SK-N-SH (cell line): ENCODE measurements at regions not wholly inside any gene's neighbourhood (a gene's known extent, or its start where the extent isn't known, plus 50 kb on each side); places are given as distances from the start of the nearest gene placed in this dataset.

Experiments used
- CTCF ChIA-PET: fragments of 300-600, 350-600 bp; formaldehyde crosslinking; extraction: SDS; loops from one replicate; lab custom pipeline; 2021; lab: Yijun Ruan, JAX
- POLR2A ChIA-PET: fragments of 350-600 bp; sonication (Branson Sonifier 250); formaldehyde crosslinking; extraction: SDS; loops from one replicate; lab custom pipeline; 2020; ENCODE audit warnings: antibody characterized with exemption, inconsistent platforms; lab: Yijun Ruan, JAX
- DNase-seq: peaks from one replicate; pipeline ENCODE4 v3.0.0; 2012
- H2AFZ ChIP-seq: fragments of 200-600 bp; sonication (generic); 2 replicates; pipeline ENCODE4 v1.8.1; 2016; ENCODE audit warnings: antibody characterized with exemption, mild to moderate bottlenecking, low read depth
- H3F3A ChIP-seq: fragments of 200-600 bp; sonication (generic); replicated peaks from 2 replicates; pipeline ENCODE3; 2016; ENCODE audit warnings: antibody characterized with exemption, mild to moderate bottlenecking; ENCODE audit not compliant: insufficient read depth
- H3K27ac ChIP-seq, 2 experiments: fragments of 200-500 bp in 1 of 2; fragments of 200-600 bp in 1 of 2; sonication (Bioruptor generic) in 1 of 2; sonication (generic), shearing (Covaris generic) in 1 of 2; 2 replicates each; pipeline versions ENCODE4 v1.5.1 to v1.6.1; 2014 to 2016; ENCODE audit warnings: low read depth in 2 of 2, inconsistent platforms in 1 of 2, low read length in 1 of 2, mild to moderate bottlenecking in 1 of 2, mixed read lengths in 1 of 2
- H3K27me3 ChIP-seq: fragments of 200-600 bp; sonication (generic), shearing (Covaris generic); 2 replicates; pipeline ENCODE4 v1.6.1; 2016; ENCODE audit warnings: mixed run types; ENCODE audit not compliant: insufficient read depth
- H3K36me3 ChIP-seq, 2 experiments: fragments of 200-500 bp in 1 of 2; fragments of 200-600 bp in 1 of 2; sonication (Bioruptor generic) in 1 of 2; sonication (generic) in 1 of 2; replicated peaks in 1 of 2; 2 replicates each; pipeline versions ENCODE3 to v1.5.1; 2014 to 2016; ENCODE audit warnings: low read length in 1 of 2, mild to moderate bottlenecking in 1 of 2; ENCODE audit not compliant: insufficient read depth in 2 of 2, control insufficient read depth in 1 of 2
- H3K4me1 ChIP-seq, 2 experiments: fragments of 200-500 bp in 1 of 2; fragments of 200-600 bp in 1 of 2; sonication (Bioruptor generic) in 1 of 2; sonication (generic), shearing (Covaris generic) in 1 of 2; 2 replicates each; pipeline versions ENCODE4 v1.5.1 to v1.6.1; 2014 to 2016; ENCODE audit warnings: low read depth in 1 of 2, low read length in 1 of 2, mixed run types in 1 of 2; ENCODE audit not compliant: insufficient read depth in 2 of 2, control insufficient read depth in 1 of 2
- H3K4me2 ChIP-seq: fragments of 200-600 bp; sonication (generic), shearing (Covaris generic); 2 replicates; pipeline ENCODE4 v1.6.1; 2017; ENCODE audit warnings: mixed run types
- H3K4me3 ChIP-seq, 2 experiments: fragments of 200-500 bp in 1 of 2; fragments of 200-600 bp in 1 of 2; sonication (Bioruptor generic) in 1 of 2; sonication (generic), shearing (Covaris generic) in 1 of 2; 2 replicates each; pipeline versions ENCODE4 v1.5.1 to v1.8.1; 2014 to 2016; ENCODE audit warnings: low read depth in 2 of 2, inconsistent platforms in 1 of 2, low read length in 1 of 2, mild to moderate bottlenecking in 1 of 2, mixed read lengths in 1 of 2, moderate library complexity in 1 of 2
- H3K79me2 ChIP-seq: fragments of 200-600 bp; sonication (generic); 2 replicates; pipeline ENCODE4 v1.8.1; 2017; ENCODE audit warnings: mild to moderate bottlenecking; ENCODE audit not compliant: insufficient read depth
- H3K9ac ChIP-seq: fragments of 200-600 bp; sonication (generic); 2 replicates; pipeline ENCODE4 v1.6.1; 2017; ENCODE audit warnings: mixed run types
- H3K9me2 ChIP-seq: fragments of 200-600 bp; sonication (generic); 2 replicates; pipeline ENCODE4 v1.6.1; 2017; ENCODE audit warnings: mixed run types
- H3K9me3 ChIP-seq: fragments of 200-600 bp; sonication (generic); 2 replicates; pipeline ENCODE4 v1.6.1; 2017; ENCODE audit warnings: mixed run types, mild to moderate bottlenecking, moderate library complexity
- H4K20me1 ChIP-seq: fragments of 200-600 bp; sonication (generic); 2 replicates; pipeline ENCODE4 v1.6.1; 2017; ENCODE audit warnings: mild to moderate bottlenecking, mixed run types; ENCODE audit not compliant: insufficient read depth
- ELF1 ChIP-seq: IDR thresholded peaks from 2 replicates; pipeline ENCODE4 v1.4.0; 2012
- EZH2phosphoT487 ChIP-seq: fragments of 200-600 bp; sonication (generic); IDR thresholded peaks from 2 replicates; pipeline ENCODE4 v1.6.1; 2017; ENCODE audit warnings: low read depth, mixed run types, mild to moderate bottlenecking, antibody characterized with exemption, moderate library complexity, borderline replicate concordance
- MXI1 ChIP-seq: IDR thresholded peaks from 2 replicates; pipeline ENCODE4 v1.6.1; 2012; ENCODE audit warnings: mild to moderate bottlenecking, low read depth, low read length, improper control_type of control experiment
- NRF1 ChIP-seq: IDR thresholded peaks from 2 replicates; pipeline ENCODE4 v1.6.1; 2012; ENCODE audit warnings: low read depth, mild to moderate bottlenecking, low read length
- RFX5 ChIP-seq: IDR thresholded peaks from 2 replicates; pipeline ENCODE4 v1.6.1; 2012; ENCODE audit warnings: mild to moderate bottlenecking, improper control_type of control experiment, low read length
- SIN3A ChIP-seq: IDR thresholded peaks from 2 replicates; pipeline ENCODE4 v1.6.1; 2012; ENCODE audit warnings: low read depth, mild to moderate bottlenecking, low read length, moderate library complexity, borderline replicate concordance
- YY1 ChIP-seq: IDR thresholded peaks from 2 replicates; pipeline ENCODE4 v1.4.0; 2012; ENCODE audit warnings: low read depth, mild to moderate bottlenecking
- WGBS: methylation state at CpG from one replicate; pipeline ENCODE4 v1.1.6; 2017; ENCODE audit warnings: low lambda C conversion rate; 5-methylcytosine and 5-hydroxymethylcytosine counted together
- TF ChIP-seq, protein P1 (sequence below): fragments of 200-600 bp; sonication (generic); IDR thresholded peaks from 2 replicates; pipeline ENCODE4 v1.6.1; 2017; ENCODE audit warnings: antibody characterized with exemption, mild to moderate bottlenecking, moderate library complexity
- TF ChIP-seq, protein P2 (sequence below): IDR thresholded peaks from 2 replicates; pipeline ENCODE4 v1.4.0; 2012; ENCODE audit warnings: low read depth

- TF ChIP-seq SIN3A = peak; percentile 10; the same call in 1 of the 2 replicates
Observed at GRCh38 chr1:244918421-244919319, 54.3 kb upstream of the HNRNPU start (continued).

DNA sequence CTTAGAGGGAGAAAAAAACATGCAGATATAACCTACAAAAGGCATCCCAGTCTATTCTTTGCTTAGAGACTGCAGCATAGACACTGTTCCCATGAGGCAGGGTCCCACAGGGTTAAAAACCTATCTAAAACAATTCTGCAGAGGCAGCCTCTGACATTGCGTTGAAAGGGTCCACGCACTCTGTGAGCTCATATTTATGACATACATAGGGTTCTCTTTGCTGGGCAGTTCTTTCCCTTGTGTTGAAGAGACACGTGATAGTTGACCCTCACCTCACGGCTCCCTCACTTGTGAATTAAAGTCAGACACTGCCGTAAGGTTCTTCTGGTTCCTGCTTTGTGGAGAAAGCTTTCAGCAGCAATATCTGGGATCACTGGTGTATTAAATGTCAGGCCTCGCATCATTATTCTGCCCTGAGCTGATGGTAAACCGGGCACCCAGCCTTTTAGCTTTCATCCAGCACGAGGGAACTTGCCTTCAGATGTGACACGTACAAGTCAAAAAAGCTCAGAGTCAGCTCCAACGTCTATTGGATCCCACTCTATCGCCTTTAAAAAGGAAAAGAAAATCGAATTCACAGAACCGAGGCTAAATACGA is 52.8 kb upstream of the HNRNPU start:
- H3F3A ChIP-seq = no peaks in the 10 kb centered on the region
- no peak overlapping the region for H3K9ac ChIP-seq
- no peak for DNase-seq
- H3K27ac ChIP-seq = no peak overlapping the region
- ChIA-PET POLR2A (interaction anchor here (0.6 kb wide), 1 partner anchor 1099 kb away, joined by 4 read pairs; no protein-coding TSS in a partner anchor), CTCF (interaction anchor here (0.6 to 1.4 kb wide), 2 partner anchors 9 to 11 kb away, joined by 3 to 5 read pairs; no protein-coding TSS in a partner anchor)
- WGBS = 95% methylated on average over 14 of the region's 14 CpGs
- no peak overlapping the region for H2AFZ ChIP-seq
- TF ChIP-seq YY1 = no peak
- TF ChIP-seq, protein P1, sequence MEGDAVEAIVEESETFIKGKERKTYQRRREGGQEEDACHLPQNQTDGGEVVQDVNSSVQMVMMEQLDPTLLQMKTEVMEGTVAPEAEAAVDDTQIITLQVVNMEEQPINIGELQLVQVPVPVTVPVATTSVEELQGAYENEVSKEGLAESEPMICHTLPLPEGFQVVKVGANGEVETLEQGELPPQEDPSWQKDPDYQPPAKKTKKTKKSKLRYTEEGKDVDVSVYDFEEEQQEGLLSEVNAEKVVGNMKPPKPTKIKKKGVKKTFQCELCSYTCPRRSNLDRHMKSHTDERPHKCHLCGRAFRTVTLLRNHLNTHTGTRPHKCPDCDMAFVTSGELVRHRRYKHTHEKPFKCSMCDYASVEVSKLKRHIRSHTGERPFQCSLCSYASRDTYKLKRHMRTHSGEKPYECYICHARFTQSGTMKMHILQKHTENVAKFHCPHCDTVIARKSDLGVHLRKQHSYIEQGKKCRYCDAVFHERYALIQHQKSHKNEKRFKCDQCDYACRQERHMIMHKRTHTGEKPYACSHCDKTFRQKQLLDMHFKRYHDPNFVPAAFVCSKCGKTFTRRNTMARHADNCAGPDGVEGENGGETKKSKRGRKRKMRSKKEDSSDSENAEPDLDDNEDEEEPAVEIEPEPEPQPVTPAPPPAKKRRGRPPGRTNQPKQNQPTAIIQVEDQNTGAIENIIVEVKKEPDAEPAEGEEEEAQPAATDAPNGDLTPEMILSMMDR = no peak
- no peak for TF ChIP-seq EZH2phosphoT487
- TF ChIP-seq ELF1 = no peak
- H3K27me3 ChIP-seq = no peaks in the 10 kb centered on the region
- no peaks in the 10 kb centered on the region for H3K9me2 ChIP-seq
- no peak overlapping the region for H3K4me2 ChIP-seq
- H4K20me1 ChIP-seq = no peaks in the 10 kb centered on the region
- no peaks in the 10 kb centered on the region for H3K9me3 ChIP-seq
- no peaks in the 10 kb centered on the region for H3K79me2 ChIP-seq
- no peak overlapping the region for H3K4me3 ChIP-seq
- H3K4me1 ChIP-seq = peaks cover 0 to 5% of the 10 kb centered on the region in 2 experiments; a peak in 1 of 4 replicates
- H3K36me3 ChIP-seq = no peaks in the 10 kb centered on the region

- no peak overlapping the region for H3K27ac ChIP-seq
- DNase-seq = no peak
- TF ChIP-seq, protein P2, sequence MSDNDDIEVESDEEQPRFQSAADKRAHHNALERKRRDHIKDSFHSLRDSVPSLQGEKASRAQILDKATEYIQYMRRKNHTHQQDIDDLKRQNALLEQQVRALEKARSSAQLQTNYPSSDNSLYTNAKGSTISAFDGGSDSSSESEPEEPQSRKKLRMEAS = no peak
- TF ChIP-seq, protein P1 = no peak
- TF ChIP-seq NRF1 (no peak), MXI1 (no peak), RFX5 (no peak), YY1 (no peak)
- TF ChIP-seq, all 33 proteins: peak for 0
- H3K9ac ChIP-seq = no peak overlapping the region
- H3K36me3 ChIP-seq = no peaks in the 10 kb centered on the region
- WGBS = 96% methylated on average over 7 of the region's 7 CpGs
- no peaks in the 10 kb centered on the region for H3F3A ChIP-seq
- CTCF ChIA-PET = interaction anchor here (1.5 kb wide), 1 partner anchor 127 kb away, joined by 3 read pairs; no protein-coding TSS in a partner anchor
- H4K20me1 ChIP-seq = no peaks in the 10 kb centered on the region
- H3K4me2 ChIP-seq = no peak overlapping the region
- POLR2A ChIA-PET = no interaction called here
- H3K9me3 ChIP-seq = no peaks in the 10 kb centered on the region
- H3K9me2 ChIP-seq = no peaks in the 10 kb centered on the region
- no peaks in the 10 kb centered on the region for H3K79me2 ChIP-seq
- H3K4me1 ChIP-seq = peaks cover 0 to 3% of the 10 kb centered on the region in 2 experiments; a peak in 1 of 4 replicates
- H2AFZ ChIP-seq = no peak overlapping the region
- H3K4me3 ChIP-seq = no peak overlapping the region
- no peaks in the 10 kb centered on the region for H3K27me3 ChIP-seq
Observed at GRCh38 chr1:244915736-244916135, 51.4 kb upstream of the HNRNPU start.
